ENCODE measurements at regions not wholly inside any gene's neighbourhood (a gene's known extent, or its start where the extent isn't known, plus 50 kb on each side); places are given as distances from the start of the nearest gene placed in this dataset.

- no peak for DNase-seq (ENCODE audit: extremely low read depth in 1 of 11, low read depth in 9 of 11, low spot score in 4 of 11)
These were observed 628.5 kb upstream of the CELF2 start for GRCh38 chr10:10389182-10389581.

- no peak for DNase-seq (ENCODE audit: extremely low read depth in 1 of 11, low read depth in 9 of 11, low spot score in 4 of 11)
These were observed 625.2 kb upstream of the CELF2 start for GRCh38 chr10:10392511-10392910.

GRCh38 chr10:10394933-10395658 lies 622.6 kb upstream of the CELF2 start:
- no peak for DNase-seq (ENCODE audit: extremely low read depth in 1 of 11, low read depth in 9 of 11, low spot score in 4 of 11)

GRCh38 chr10:10396601-10397000 lies 621.1 kb upstream of the CELF2 start:
- DNase-seq (ENCODE audit: extremely low read depth in 1 of 11, low read depth in 9 of 11, low spot score in 4 of 11) = no peak

GRCh38 chr10:10397906-10398305 lies 619.8 kb upstream of the CELF2 start:
- no peak for DNase-seq (ENCODE audit: extremely low read depth in 1 of 11, low read depth in 9 of 11, low spot score in 4 of 11)

- no peak for DNase-seq (ENCODE audit: extremely low read depth in 1 of 11, low read depth in 9 of 11, low spot score in 4 of 11)
These were observed 613.9 kb upstream of the CELF2 start for GRCh38 chr10:10403762-10404161.

- no peak for DNase-seq (ENCODE audit: extremely low read depth in 1 of 11, low read depth in 9 of 11, low spot score in 4 of 11)
These were observed 600.0 kb upstream of the CELF2 start for GRCh38 chr10:10417671-10418070.

GRCh38 chr10:10418387-10418786 lies 599.3 kb upstream of the CELF2 start:
- DNase-seq (ENCODE audit: extremely low read depth in 1 of 11, low read depth in 9 of 11, low spot score in 4 of 11) = no peak

GRCh38 chr10:10421071-10421470 lies 596.6 kb upstream of the CELF2 start:
- DNase-seq (ENCODE audit: extremely low read depth in 1 of 11, low read depth in 9 of 11, low spot score in 4 of 11) = no peak

- DNase-seq (ENCODE audit: extremely low read depth in 1 of 11, low read depth in 9 of 11, low spot score in 4 of 11) = no peak
These were observed 586.1 kb upstream of the CELF2 start for GRCh38 chr10:10431422-10432066.

- DNase-seq (ENCODE audit: extremely low read depth in 1 of 11, low read depth in 9 of 11, low spot score in 4 of 11) = no peak
These were observed 585.2 kb upstream of the CELF2 start for GRCh38 chr10:10432296-10433035.

GRCh38 chr10:10434312-10434711 lies 583.4 kb upstream of the CELF2 start:
- DNase-seq (ENCODE audit: extremely low read depth in 1 of 11, low read depth in 9 of 11, low spot score in 4 of 11) = no peak

GRCh38 chr10:10437886-10438285 lies 579.8 kb upstream of the CELF2 start:
- no peak for DNase-seq (ENCODE audit: extremely low read depth in 1 of 11, low read depth in 9 of 11, low spot score in 4 of 11)

GRCh38 chr10:10438335-10439100 lies 579.2 kb upstream of the CELF2 start:
- DNase-seq (ENCODE audit: extremely low read depth in 1 of 11, low read depth in 9 of 11, low spot score in 4 of 11) = no peak

GRCh38 chr10:10456856-10457255 lies 560.8 kb upstream of the CELF2 start:
- DNase-seq (ENCODE audit: extremely low read depth in 1 of 11, low read depth in 9 of 11, low spot score in 4 of 11) = no peak

GRCh38 chr10:10460451-10460850 lies 557.2 kb upstream of the CELF2 start:
- DNase-seq (ENCODE audit: extremely low read depth in 1 of 11, low read depth in 9 of 11, low spot score in 4 of 11) = no peak

- DNase-seq (ENCODE audit: extremely low read depth in 1 of 11, low read depth in 9 of 11, low spot score in 4 of 11) = no peak
These were observed 555.3 kb upstream of the CELF2 start for GRCh38 chr10:10462151-10462941.

GRCh38 chr10:10471758-10472157 lies 545.9 kb upstream of the CELF2 start:
- DNase-seq (ENCODE audit: extremely low read depth in 1 of 11, low read depth in 9 of 11, low spot score in 4 of 11) = no peak

GRCh38 chr10:10475812-10476211 lies 541.9 kb upstream of the CELF2 start:
- no peak for DNase-seq (ENCODE audit: extremely low read depth in 1 of 11, low read depth in 9 of 11, low spot score in 4 of 11)

Measured in renal cortex interstitium (tissue), 11 donors.